Body of pancreas (tissue), 4 donors: ENCODE measurements at regions not wholly inside any gene's neighbourhood (a gene's known extent, or its start where the extent isn't known, plus 50 kb on each side); places are given as distances from the start of the nearest gene placed in this dataset.

ENCODE experiments used
- POLR2A ChIP-seq, 3 donors: fragments of 450-650 bp; IDR thresholded peaks; one replicate each; pipeline ENCODE4 v1.6.1; 2016; ENCODE audit warnings: antibody characterized with exemption in 3 of 3, mild to moderate bottlenecking in 2 of 3
- TF ChIP-seq, protein P1 (sequence below), 7 experiments: fragments of 450-650 bp in 4 of 7; fragments of 200-600 bp in 3 of 7; sonication (generic) in 3 of 7; IDR thresholded peaks; one replicate each; pipeline ENCODE4 v1.5.1; 2016 to 2019; ENCODE audit warnings: antibody characterized with exemption in 7 of 7

DNA sequence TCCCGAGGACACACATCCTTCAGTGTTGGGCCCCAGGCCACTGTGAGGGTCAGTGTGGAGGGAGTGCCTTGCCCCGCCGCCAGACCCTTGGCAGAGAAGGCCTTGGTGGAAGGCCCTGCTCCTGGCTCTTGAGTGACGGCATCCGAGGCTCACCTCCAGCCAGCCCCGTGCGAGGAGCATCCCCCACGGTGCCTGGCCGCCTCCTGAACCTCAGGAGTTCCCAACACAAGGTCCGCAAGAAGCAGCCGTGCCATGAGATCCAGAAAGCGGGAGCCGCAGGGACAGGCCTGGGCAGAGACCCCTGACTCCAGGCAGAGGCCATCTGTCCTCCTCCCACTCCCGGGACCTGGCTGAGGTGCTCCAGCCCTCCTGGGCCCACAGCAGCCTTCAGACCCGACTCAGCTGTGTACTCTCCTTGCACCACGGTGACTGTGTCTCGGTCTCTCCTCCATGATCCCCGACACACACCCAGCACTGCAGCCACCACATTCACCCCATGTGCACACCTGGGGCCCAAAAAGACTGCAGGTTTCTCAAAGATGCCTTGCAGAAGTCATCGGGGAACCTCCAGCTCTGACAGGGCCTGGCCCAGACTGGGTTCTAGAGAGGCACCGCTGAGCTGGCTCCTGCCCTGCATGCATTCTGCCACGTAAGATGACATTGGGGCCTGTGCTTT lies 870.2 kb downstream of the BRD1 start:
- no peak for TF ChIP-seq POLR2A (IDR thresholded peaks at IDR 0.05)
- TF ChIP-seq, protein P1, sequence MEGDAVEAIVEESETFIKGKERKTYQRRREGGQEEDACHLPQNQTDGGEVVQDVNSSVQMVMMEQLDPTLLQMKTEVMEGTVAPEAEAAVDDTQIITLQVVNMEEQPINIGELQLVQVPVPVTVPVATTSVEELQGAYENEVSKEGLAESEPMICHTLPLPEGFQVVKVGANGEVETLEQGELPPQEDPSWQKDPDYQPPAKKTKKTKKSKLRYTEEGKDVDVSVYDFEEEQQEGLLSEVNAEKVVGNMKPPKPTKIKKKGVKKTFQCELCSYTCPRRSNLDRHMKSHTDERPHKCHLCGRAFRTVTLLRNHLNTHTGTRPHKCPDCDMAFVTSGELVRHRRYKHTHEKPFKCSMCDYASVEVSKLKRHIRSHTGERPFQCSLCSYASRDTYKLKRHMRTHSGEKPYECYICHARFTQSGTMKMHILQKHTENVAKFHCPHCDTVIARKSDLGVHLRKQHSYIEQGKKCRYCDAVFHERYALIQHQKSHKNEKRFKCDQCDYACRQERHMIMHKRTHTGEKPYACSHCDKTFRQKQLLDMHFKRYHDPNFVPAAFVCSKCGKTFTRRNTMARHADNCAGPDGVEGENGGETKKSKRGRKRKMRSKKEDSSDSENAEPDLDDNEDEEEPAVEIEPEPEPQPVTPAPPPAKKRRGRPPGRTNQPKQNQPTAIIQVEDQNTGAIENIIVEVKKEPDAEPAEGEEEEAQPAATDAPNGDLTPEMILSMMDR (IDR thresholded peaks at IDR 0.05) = no peak
